GM12878 (cell line): ENCODE measurements at regions not wholly inside any gene's neighbourhood (a gene's known extent, or its start where the extent isn't known, plus 50 kb on each side); places are given as distances from the start of the nearest gene placed in this dataset.
A peak's percentile ranks its signal among the peaks of the same experiment; 100 is the strongest.

ENCODE experiments used
- ATF3 ChIP-seq: IDR thresholded peaks from 2 replicates; pipeline ENCODE4 v1.6.1; 2011; ENCODE audit warnings: low read depth, mild to moderate bottlenecking, low read length, moderate library complexity, borderline replicate concordance; ENCODE audit errors: extremely low read depth
- BACH1 ChIP-seq: fragments of 450-650 bp; IDR thresholded peaks from 2 replicates; pipeline ENCODE4 v1.6.1; 2017; ENCODE audit warnings: mild to moderate bottlenecking, borderline replicate concordance
- BCL11A ChIP-seq: IDR thresholded peaks from 2 replicates; pipeline ENCODE4 v1.6.1; 2011; ENCODE audit warnings: low read depth, low read length
- BCL3 ChIP-seq: IDR thresholded peaks from 2 replicates; pipeline ENCODE4 v1.6.1; 2011; ENCODE audit warnings: borderline replicate concordance, low read depth, mild to moderate bottlenecking, moderate library complexity, low read length; ENCODE audit not compliant: insufficient read depth, poor library complexity, severe bottlenecking
- CBX5 ChIP-seq: sonication (generic); IDR thresholded peaks from 2 replicates; pipeline ENCODE4 v1.6.1; 2016; ENCODE audit warnings: low read depth, moderate library complexity, mild to moderate bottlenecking, inconsistent platforms
- CHD1 ChIP-seq: IDR thresholded peaks from 2 replicates; pipeline ENCODE4 v1.6.1; 2012; ENCODE audit warnings: low read depth, low read length, improper control_type of control experiment
- CHD2 ChIP-seq: IDR thresholded peaks from 2 replicates; pipeline ENCODE4 v1.6.1; 2011; ENCODE audit warnings: low read depth, low read length, improper control_type of control experiment, borderline replicate concordance
- CREB1 ChIP-seq: IDR thresholded peaks from 2 replicates; pipeline ENCODE4 v1.6.1; 2012; ENCODE audit warnings: low read depth, mild to moderate bottlenecking, inconsistent platforms
- CREM ChIP-seq: IDR thresholded peaks from 2 replicates; pipeline ENCODE4 v1.6.1; 2014; ENCODE audit warnings: antibody characterized with exemption, low read depth
- E2F4 ChIP-seq: IDR thresholded peaks from 2 replicates; pipeline ENCODE4 v1.6.1; 2012; ENCODE audit warnings: low read depth, low read length, improper control_type of control experiment
- EP300 ChIP-seq, 2 experiments: fragments of 150-350 bp in 1 of 2; IDR thresholded peaks; 2 replicates each; pipeline ENCODE4 v1.6.1; 2011 to 2012; ENCODE audit warnings: low read depth in 2 of 2, low read length in 2 of 2, borderline replicate concordance in 1 of 2, improper control_type of control experiment in 1 of 2, inconsistent platforms in 1 of 2; ENCODE audit not compliant: control insufficient read depth in 1 of 2
- EZH2 ChIP-seq: IDR thresholded peaks from 2 replicates; pipeline ENCODE4 v1.6.1; 2012; ENCODE audit warnings: low read depth, mild to moderate bottlenecking, control low read depth, inconsistent platforms, low read length, borderline replicate concordance; ENCODE audit not compliant: control insufficient read depth
- NFYB ChIP-seq: IDR thresholded peaks from 2 replicates; pipeline ENCODE4 v1.6.1; 2011; ENCODE audit warnings: low read depth, mild to moderate bottlenecking, low read length, improper control_type of control experiment, moderate library complexity; ENCODE audit not compliant: insufficient read depth
- PAX8 ChIP-seq: fragments of 450-650 bp; IDR thresholded peaks from 2 replicates; pipeline ENCODE4 v1.6.1; 2017; ENCODE audit warnings: mild to moderate bottlenecking, moderate library complexity
- PML ChIP-seq: IDR thresholded peaks from 2 replicates; pipeline ENCODE4 v1.6.1; 2012; ENCODE audit warnings: low read length, inconsistent platforms
- POLR2A ChIP-seq: IDR thresholded peaks from 2 replicates; pipeline ENCODE4 v1.6.1; 2011; ENCODE audit warnings: low read depth, mild to moderate bottlenecking, low read length
- RAD21 ChIP-seq: IDR thresholded peaks from 2 replicates; pipeline ENCODE4 v1.6.1; 2011; ENCODE audit warnings: mild to moderate bottlenecking, low read depth, low read length, moderate library complexity; ENCODE audit not compliant: insufficient read depth
- RB1 ChIP-seq: fragments of 450-650 bp; formaldehyde crosslinking; IDR thresholded peaks from 2 replicates; pipeline ENCODE4 v1.6.1; 2017; ENCODE audit warnings: mild to moderate bottlenecking, borderline replicate concordance
- SIN3A ChIP-seq: IDR thresholded peaks from 2 replicates; pipeline ENCODE4 v1.6.1; 2012; ENCODE audit warnings: low read depth, low read length, improper control_type of control experiment
- SREBF1 ChIP-seq: IDR thresholded peaks from 2 replicates; pipeline ENCODE4 v1.6.1; 2012; ENCODE audit warnings: mild to moderate bottlenecking, low read length
- SRF ChIP-seq, 2 experiments: IDR thresholded peaks; 2 replicates each; pipeline ENCODE4 v1.6.1; 2011; ENCODE audit warnings: low read depth in 2 of 2, low read length in 2 of 2, mild to moderate bottlenecking in 1 of 2, moderate library complexity in 1 of 2
- SUPT20H ChIP-seq: IDR thresholded peaks from 2 replicates; pipeline ENCODE4 v1.6.1; 2011; ENCODE audit warnings: low read depth, mild to moderate bottlenecking, low read length, moderate library complexity, borderline replicate concordance; ENCODE audit not compliant: control insufficient read depth
- TAF1 ChIP-seq: IDR thresholded peaks from 2 replicates; pipeline ENCODE4 v1.6.1; 2011; ENCODE audit warnings: mild to moderate bottlenecking, low read depth, low read length, borderline replicate concordance
- TARDBP ChIP-seq: IDR thresholded peaks from 2 replicates; pipeline ENCODE4 v1.6.1; 2016; ENCODE audit warnings: borderline replicate concordance
- TBL1XR1 ChIP-seq: IDR thresholded peaks from 2 replicates; pipeline ENCODE4 v1.6.1; 2012; ENCODE audit warnings: low read depth, low read length, improper control_type of control experiment
- TCF12 ChIP-seq: IDR thresholded peaks from 2 replicates; pipeline ENCODE4 v1.6.1; 2011; ENCODE audit warnings: low read depth, mild to moderate bottlenecking, low read length
- TCF3 ChIP-seq: IDR thresholded peaks from 2 replicates; pipeline ENCODE4 v1.6.1; 2012; ENCODE audit warnings: low read depth, mild to moderate bottlenecking, low read length, borderline replicate concordance; ENCODE audit not compliant: insufficient read depth
- WRNIP1 ChIP-seq: IDR thresholded peaks from 2 replicates; pipeline ENCODE4 v1.6.1; 2011; ENCODE audit warnings: low read depth, low read length, improper control_type of control experiment, borderline replicate concordance
- ZNF24 ChIP-seq: fragments of 450-650 bp; IDR thresholded peaks from 2 replicates; pipeline ENCODE4 v1.6.1; 2017; ENCODE audit warnings: antibody characterized with exemption, mild to moderate bottlenecking
- ZNF274 ChIP-seq: IDR thresholded peaks from one replicate; pipeline ENCODE4 v1.8.0; 2011; ENCODE audit not compliant: insufficient read length, insufficient read depth
- ZNF384 ChIP-seq: IDR thresholded peaks from 2 replicates; pipeline ENCODE4 v1.6.1; 2012; ENCODE audit warnings: low read depth, mild to moderate bottlenecking, low read length, improper control_type of control experiment, borderline replicate concordance
- ZNF622 ChIP-seq: fragments of 450-650 bp; IDR thresholded peaks from 2 replicates; pipeline ENCODE4 v1.6.1; 2017; ENCODE audit warnings: mild to moderate bottlenecking, inconsistent platforms
- ZZZ3 ChIP-seq: IDR thresholded peaks from 2 replicates; pipeline ENCODE4 v1.6.1; 2011; ENCODE audit warnings: low read depth; ENCODE audit not compliant: control insufficient read depth, insufficient read length

GRCh38 chr14:65228436-65228835, 126.1 kb upstream of the MAX start (continued):
- TF ChIP-seq SIN3A (no peak), CHD2 (0 out of 2 replicates have a peak, but pooled peaks have one; percentile 48), ZNF24 (0 out of 2 replicates have a peak, but pooled peaks have one; percentile 52), CREM (peak; percentile 77), SUPT20H (no peak), NFYB (no peak), CHD1 (no peak), TBL1XR1 (peak; percentile 87), BACH1 (peak; percentile 70; the same call in 1 of the 2 replicates), TAF1 (no peak), ZNF384 (no peak), PAX8 (no peak), RB1 (no peak), RAD21 (peak; percentile 29), SREBF1 (peak; percentile 38; the same call in 1 of the 2 replicates), SRF (IDR thresholded peaks at IDR 0.05; ENCODE audit: low read depth in 2 of 2, low read length in 2 of 2) (no peak), ZNF622 (no peak), EZH2 (no peak), PML (peak; percentile 72), TARDBP (no peak), ATF3 (no peak), BCL11A (peak; percentile 91), TCF12 (peak; percentile 41; the same call in 1 of the 2 replicates), TCF3 (peak; percentile 73; the same call in 1 of the 2 replicates), CREB1 (peak; percentile 81; the same call in 1 of the 2 replicates), POLR2A (no peak), ZZZ3 (no peak), WRNIP1 (no peak), E2F4 (no peak), ZNF274 (no peak), BCL3 (peak; percentile 71), CBX5 (peak; percentile 93), EP300 (IDR thresholded peaks at IDR 0.05; ENCODE audit: borderline replicate concordance in 1 of 2, control insufficient read depth in 1 of 2, low read depth in 2 of 2, low read length in 2 of 2) (peak in 1 of 2 experiments; percentile 96; a peak in 2 of 4 replicates)
